ENCODE measurements at regions not wholly inside any gene's neighbourhood (a gene's known extent, or its start where the extent isn't known, plus 50 kb on each side); places are given as distances from the start of the nearest gene placed in this dataset.

DNA sequence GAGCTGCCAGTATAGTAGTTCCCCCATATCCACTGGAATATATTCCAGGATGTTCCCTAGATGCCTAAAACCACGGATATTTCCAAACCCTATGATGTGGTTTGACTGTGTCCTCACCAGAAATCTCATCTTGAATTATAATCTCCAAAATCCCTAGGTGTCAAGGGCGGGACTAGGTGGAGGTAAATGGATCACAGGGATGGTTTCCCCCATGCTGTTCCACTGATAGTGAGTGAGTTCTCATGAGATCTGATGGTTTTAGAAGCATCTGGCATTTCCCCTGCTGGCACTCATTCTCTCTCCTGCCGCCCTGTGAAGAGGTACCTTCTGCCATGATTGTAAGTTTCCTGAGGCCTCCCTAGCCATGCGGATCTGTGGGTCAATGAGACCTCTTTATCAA, 168.6 kb downstream of the MAF start:
- no peak overlapping the region for H3K27ac ChIP-seq (ENCODE audit: low read depth, low read length)
- ChIA-PET POLR2A (no interaction called here), CTCF (no interaction called here), RAD21 (ENCODE audit: low non-redundant PET in 1 of 2, low total read pairs in 2 of 2, uncharacterized antibody in 2 of 2, unreplicated experiment in 2 of 2) (no interaction called here)
- no peaks in the 10 kb centered on the region for H3K79me2 ChIP-seq (ENCODE audit: insufficient read depth, low read length)
- DNase-seq (ENCODE audit: low read depth, low spot score) (no peak), ATAC-seq (no peak)
- H4K20me1 ChIP-seq (ENCODE audit: insufficient read depth), result no peaks in the 10 kb centered on the region
- H3K4me1 ChIP-seq (ENCODE audit: control insufficient read depth in 1 of 2, insufficient read depth in 2 of 2, low read length in 2 of 2), result no peaks in the 10 kb centered on the region
- BruUV-seq (replicated peaks), result no TSS peak
- peaks cover 35 to 37% of the 10 kb centered on the region in 2 experiments; a peak in 3 of 4 replicates for H3K9me3 ChIP-seq (ENCODE audit: control insufficient read depth in 1 of 2, insufficient read depth in 1 of 2, low read depth in 1 of 2, low read length in 2 of 2)
- H3K4me2 ChIP-seq (ENCODE audit: low read length), result no peak overlapping the region
- H3K9ac ChIP-seq (ENCODE audit: low read length), result no peak overlapping the region
- TF ChIP-seq, protein P1, sequence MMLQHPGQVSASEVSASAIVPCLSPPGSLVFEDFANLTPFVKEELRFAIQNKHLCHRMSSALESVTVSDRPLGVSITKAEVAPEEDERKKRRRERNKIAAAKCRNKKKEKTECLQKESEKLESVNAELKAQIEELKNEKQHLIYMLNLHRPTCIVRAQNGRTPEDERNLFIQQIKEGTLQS (IDR thresholded peaks at IDR 0.05), result no peak
- TF ChIP-seq, protein P2, sequence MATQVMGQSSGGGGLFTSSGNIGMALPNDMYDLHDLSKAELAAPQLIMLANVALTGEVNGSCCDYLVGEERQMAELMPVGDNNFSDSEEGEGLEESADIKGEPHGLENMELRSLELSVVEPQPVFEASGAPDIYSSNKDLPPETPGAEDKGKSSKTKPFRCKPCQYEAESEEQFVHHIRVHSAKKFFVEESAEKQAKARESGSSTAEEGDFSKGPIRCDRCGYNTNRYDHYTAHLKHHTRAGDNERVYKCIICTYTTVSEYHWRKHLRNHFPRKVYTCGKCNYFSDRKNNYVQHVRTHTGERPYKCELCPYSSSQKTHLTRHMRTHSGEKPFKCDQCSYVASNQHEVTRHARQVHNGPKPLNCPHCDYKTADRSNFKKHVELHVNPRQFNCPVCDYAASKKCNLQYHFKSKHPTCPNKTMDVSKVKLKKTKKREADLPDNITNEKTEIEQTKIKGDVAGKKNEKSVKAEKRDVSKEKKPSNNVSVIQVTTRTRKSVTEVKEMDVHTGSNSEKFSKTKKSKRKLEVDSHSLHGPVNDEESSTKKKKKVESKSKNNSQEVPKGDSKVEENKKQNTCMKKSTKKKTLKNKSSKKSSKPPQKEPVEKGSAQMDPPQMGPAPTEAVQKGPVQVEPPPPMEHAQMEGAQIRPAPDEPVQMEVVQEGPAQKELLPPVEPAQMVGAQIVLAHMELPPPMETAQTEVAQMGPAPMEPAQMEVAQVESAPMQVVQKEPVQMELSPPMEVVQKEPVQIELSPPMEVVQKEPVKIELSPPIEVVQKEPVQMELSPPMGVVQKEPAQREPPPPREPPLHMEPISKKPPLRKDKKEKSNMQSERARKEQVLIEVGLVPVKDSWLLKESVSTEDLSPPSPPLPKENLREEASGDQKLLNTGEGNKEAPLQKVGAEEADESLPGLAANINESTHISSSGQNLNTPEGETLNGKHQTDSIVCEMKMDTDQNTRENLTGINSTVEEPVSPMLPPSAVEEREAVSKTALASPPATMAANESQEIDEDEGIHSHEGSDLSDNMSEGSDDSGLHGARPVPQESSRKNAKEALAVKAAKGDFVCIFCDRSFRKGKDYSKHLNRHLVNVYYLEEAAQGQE (IDR thresholded peaks at IDR 0.05; ENCODE audit: low read depth), result no peak
- TF ChIP-seq, protein P3, sequence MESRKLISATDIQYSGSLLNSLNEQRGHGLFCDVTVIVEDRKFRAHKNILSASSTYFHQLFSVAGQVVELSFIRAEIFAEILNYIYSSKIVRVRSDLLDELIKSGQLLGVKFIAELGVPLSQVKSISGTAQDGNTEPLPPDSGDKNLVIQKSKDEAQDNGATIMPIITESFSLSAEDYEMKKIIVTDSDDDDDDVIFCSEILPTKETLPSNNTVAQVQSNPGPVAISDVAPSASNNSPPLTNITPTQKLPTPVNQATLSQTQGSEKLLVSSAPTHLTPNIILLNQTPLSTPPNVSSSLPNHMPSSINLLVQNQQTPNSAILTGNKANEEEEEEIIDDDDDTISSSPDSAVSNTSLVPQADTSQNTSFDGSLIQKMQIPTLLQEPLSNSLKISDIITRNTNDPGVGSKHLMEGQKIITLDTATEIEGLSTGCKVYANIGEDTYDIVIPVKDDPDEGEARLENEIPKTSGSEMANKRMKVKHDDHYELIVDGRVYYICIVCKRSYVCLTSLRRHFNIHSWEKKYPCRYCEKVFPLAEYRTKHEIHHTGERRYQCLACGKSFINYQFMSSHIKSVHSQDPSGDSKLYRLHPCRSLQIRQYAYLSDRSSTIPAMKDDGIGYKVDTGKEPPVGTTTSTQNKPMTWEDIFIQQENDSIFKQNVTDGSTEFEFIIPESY (IDR thresholded peaks at IDR 0.05; ENCODE audit: extremely low read depth, insufficient replicate concordance, low read length), result no peak
- TF ChIP-seq, protein P4, sequence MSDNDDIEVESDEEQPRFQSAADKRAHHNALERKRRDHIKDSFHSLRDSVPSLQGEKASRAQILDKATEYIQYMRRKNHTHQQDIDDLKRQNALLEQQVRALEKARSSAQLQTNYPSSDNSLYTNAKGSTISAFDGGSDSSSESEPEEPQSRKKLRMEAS (IDR thresholded peaks at IDR 0.05), result no peak
- no peak for TF ChIP-seq ZFX (IDR thresholded peaks at IDR 0.05)
- TF ChIP-seq SRF (IDR thresholded peaks at IDR 0.05; ENCODE audit: low read depth), result no peak
- TF ChIP-seq SIN3A (IDR thresholded peaks at IDR 0.05; ENCODE audit: low read depth), result no peak
- TF ChIP-seq ELF1 (IDR thresholded peaks at IDR 0.05; ENCODE audit: borderline replicate concordance, low read depth), result no peak
- TF ChIP-seq CEBPB (IDR thresholded peaks at IDR 0.05; ENCODE audit: low read depth), result no peak
- no peak overlapping the region for H2AFZ ChIP-seq (ENCODE audit: low read depth, low read length, poor library complexity, severe bottlenecking)
- intact Hi-C loops (cut with micrococcal nuclease), result no loop called here
- H3K27me3 ChIP-seq (ENCODE audit: insufficient read depth, low read length), result no peaks in the 10 kb centered on the region
- no peaks in the 10 kb centered on the region for H3K36me3 ChIP-seq (ENCODE audit: control insufficient read depth in 1 of 2, insufficient read depth in 2 of 2, low read length in 2 of 2)
- no peaks in the 10 kb centered on the region for H3K9me2 ChIP-seq (ENCODE audit: insufficient read depth)
- H3K4me3 ChIP-seq (replicated peaks in 1 of 2; ENCODE audit: low read depth in 1 of 2, low read length in 2 of 2), result no peak overlapping the region
